ENCODE measurements at regions not wholly inside any gene's neighbourhood (a gene's known extent, or its start where the extent isn't known, plus 50 kb on each side); places are given as distances from the start of the nearest gene placed in this dataset.

DNA sequence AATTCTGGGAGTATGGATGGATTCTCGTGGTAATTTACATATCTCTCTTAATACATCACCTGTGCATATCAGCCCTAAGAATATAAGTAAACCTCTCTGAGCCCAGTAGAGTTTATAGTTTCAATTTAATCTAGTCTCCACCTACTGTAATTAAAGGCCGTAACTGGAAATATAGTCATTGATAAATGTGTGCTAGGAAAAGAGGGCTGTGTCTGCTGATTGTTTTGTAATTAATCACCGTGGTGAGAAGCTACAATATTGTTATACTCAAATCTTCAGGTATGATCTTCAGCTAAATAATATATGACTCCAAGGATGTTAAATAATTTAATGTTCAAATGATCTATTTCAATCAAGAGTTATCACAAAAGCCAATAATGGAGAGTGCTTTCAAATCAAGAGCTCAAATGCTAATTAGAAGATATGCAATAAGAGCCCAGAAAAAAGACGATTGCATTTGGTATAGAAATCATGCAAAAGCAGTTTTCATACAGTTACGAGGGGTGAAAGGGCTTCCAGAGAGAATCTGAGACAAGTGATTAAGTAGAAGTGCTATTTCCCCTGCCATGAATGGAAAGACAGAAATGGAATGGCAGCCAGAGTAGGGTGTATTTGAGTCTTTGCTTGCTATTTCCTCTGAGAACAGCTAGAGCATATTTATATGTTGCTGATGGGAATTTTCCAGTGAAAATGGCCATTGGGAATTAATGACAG is 1134.3 kb downstream of the NCAM2 start:
- Histone ChIP-seq H3K27me3 (ENCODE audit: control insufficient read depth in 1 of 2, insufficient read depth in 2 of 2, low read length in 2 of 2) (no peaks in the 10 kb centered on the region), H3K4me1 (ENCODE audit: insufficient read depth, low read length) (no peaks in the 10 kb centered on the region), H3K4me3 (ENCODE audit: low read length) (no peak overlapping the region), H3K27ac (ENCODE audit: low read depth in 1 of 2, low read length in 2 of 2) (no peak overlapping the region), H3K9me3 (ENCODE audit: control insufficient read depth in 1 of 2, insufficient read depth in 1 of 2, low read length in 2 of 2) (no peaks in the 10 kb centered on the region), H3K36me3 (ENCODE audit: insufficient read depth, low read length) (no peaks in the 10 kb centered on the region)
- DNase-seq, result no peak
- H3K36me3 Mint-ChIP-seq (ENCODE audit: low read depth), result no peaks in the 10 kb centered on the region
- ChIA-PET CTCF (no interaction called here), POLR2A (no interaction called here)
- H3K9me3 Mint-ChIP-seq, result no peaks in the 10 kb centered on the region
- no peak overlapping the region for H3K27ac Mint-ChIP-seq
- no peaks in the 10 kb centered on the region for H3K4me1 Mint-ChIP-seq (ENCODE audit: low read depth)
- H3K4me3 Mint-ChIP-seq, result no peak overlapping the region
- TF ChIP-seq, protein P1, sequence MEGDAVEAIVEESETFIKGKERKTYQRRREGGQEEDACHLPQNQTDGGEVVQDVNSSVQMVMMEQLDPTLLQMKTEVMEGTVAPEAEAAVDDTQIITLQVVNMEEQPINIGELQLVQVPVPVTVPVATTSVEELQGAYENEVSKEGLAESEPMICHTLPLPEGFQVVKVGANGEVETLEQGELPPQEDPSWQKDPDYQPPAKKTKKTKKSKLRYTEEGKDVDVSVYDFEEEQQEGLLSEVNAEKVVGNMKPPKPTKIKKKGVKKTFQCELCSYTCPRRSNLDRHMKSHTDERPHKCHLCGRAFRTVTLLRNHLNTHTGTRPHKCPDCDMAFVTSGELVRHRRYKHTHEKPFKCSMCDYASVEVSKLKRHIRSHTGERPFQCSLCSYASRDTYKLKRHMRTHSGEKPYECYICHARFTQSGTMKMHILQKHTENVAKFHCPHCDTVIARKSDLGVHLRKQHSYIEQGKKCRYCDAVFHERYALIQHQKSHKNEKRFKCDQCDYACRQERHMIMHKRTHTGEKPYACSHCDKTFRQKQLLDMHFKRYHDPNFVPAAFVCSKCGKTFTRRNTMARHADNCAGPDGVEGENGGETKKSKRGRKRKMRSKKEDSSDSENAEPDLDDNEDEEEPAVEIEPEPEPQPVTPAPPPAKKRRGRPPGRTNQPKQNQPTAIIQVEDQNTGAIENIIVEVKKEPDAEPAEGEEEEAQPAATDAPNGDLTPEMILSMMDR (IDR thresholded peaks at IDR 0.05), result no peak
- no peaks in the 10 kb centered on the region for H3K27me3 Mint-ChIP-seq
- ATAC-seq (ENCODE audit: poor library complexity), result no peak
- intact Hi-C loops (cut with DNase I, micrococcal nuclease), result no loop called here

- peaks cover 0 to 5% of the 10 kb centered on the region in 2 experiments for H3K9me3 ChIP-seq (ENCODE audit: control insufficient read depth in 1 of 2, insufficient read depth in 1 of 2, low read length in 2 of 2)
- no peaks in the 10 kb centered on the region for H3K36me3 ChIP-seq (ENCODE audit: insufficient read depth, low read length)
- H3K27ac Mint-ChIP-seq, result no peak overlapping the region
- H3K4me1 Mint-ChIP-seq (ENCODE audit: low read depth), result no peaks in the 10 kb centered on the region
- no peak overlapping the region for H3K4me3 Mint-ChIP-seq
- no peak overlapping the region for H3K27ac ChIP-seq (ENCODE audit: low read depth in 1 of 2, low read length in 2 of 2)
- H3K27me3 ChIP-seq (ENCODE audit: control insufficient read depth in 1 of 2, insufficient read depth in 2 of 2, low read length in 2 of 2), result no peaks in the 10 kb centered on the region
- POLR2A ChIA-PET, result no interaction called here
- DNase-seq (no peak), ATAC-seq (ENCODE audit: poor library complexity) (no peak)
- no peaks in the 10 kb centered on the region for H3K4me1 ChIP-seq (ENCODE audit: insufficient read depth, low read length)
- no peak overlapping the region for H3K4me3 ChIP-seq (ENCODE audit: low read length)
- intact Hi-C loops (cut with DNase I, micrococcal nuclease), result no loop called here
- TF ChIP-seq, protein P1 (IDR thresholded peaks at IDR 0.05), result no peak
- CTCF ChIA-PET, result no interaction called here
- no peaks in the 10 kb centered on the region for H3K27me3 Mint-ChIP-seq
- no peaks in the 10 kb centered on the region for H3K36me3 Mint-ChIP-seq (ENCODE audit: low read depth)
- H3K9me3 Mint-ChIP-seq, result no peaks in the 10 kb centered on the region
Measured at GRCh38 chr21:22136740-22137139, 1138.5 kb downstream of the NCAM2 start.

GRCh38 chr21:22138297-22139016 is 1140.2 kb downstream of the NCAM2 start:
- no peak for DNase-seq
- peaks cover 0 to 5% of the 10 kb centered on the region in 2 experiments for H3K9me3 ChIP-seq (ENCODE audit: control insufficient read depth in 1 of 2, insufficient read depth in 1 of 2, low read length in 2 of 2)
- H3K9me3 Mint-ChIP-seq, result no peaks in the 10 kb centered on the region
- CTCF ChIA-PET, result no interaction called here
- H3K4me3 Mint-ChIP-seq, result no peak overlapping the region
- POLR2A ChIA-PET, result no interaction called here
- H3K27me3 ChIP-seq (ENCODE audit: control insufficient read depth in 1 of 2, insufficient read depth in 2 of 2, low read length in 2 of 2), result no peaks in the 10 kb centered on the region
- no peaks in the 10 kb centered on the region for H3K27me3 Mint-ChIP-seq
- H3K36me3 Mint-ChIP-seq (ENCODE audit: low read depth), result no peaks in the 10 kb centered on the region
- H3K4me1 Mint-ChIP-seq (ENCODE audit: low read depth), result no peaks in the 10 kb centered on the region
- intact Hi-C loops (cut with DNase I, micrococcal nuclease), result no loop called here
- no peak overlapping the region for H3K4me3 ChIP-seq (ENCODE audit: low read length)
- H3K27ac ChIP-seq (ENCODE audit: low read depth in 1 of 2, low read length in 2 of 2), result no peak overlapping the region
- no peaks in the 10 kb centered on the region for H3K36me3 ChIP-seq (ENCODE audit: insufficient read depth, low read length)
- TF ChIP-seq, protein P1 (IDR thresholded peaks at IDR 0.05), result no peak
- H3K4me1 ChIP-seq (ENCODE audit: insufficient read depth, low read length), result no peaks in the 10 kb centered on the region
- no peak for ATAC-seq (ENCODE audit: poor library complexity)
- no peak overlapping the region for H3K27ac Mint-ChIP-seq

Data from CD4-positive, alpha-beta T cell (primary cell).